ENCODE measurements at regions not wholly inside any gene's neighbourhood (a gene's known extent, or its start where the extent isn't known, plus 50 kb on each side); places are given as distances from the start of the nearest gene placed in this dataset.

DNA sequence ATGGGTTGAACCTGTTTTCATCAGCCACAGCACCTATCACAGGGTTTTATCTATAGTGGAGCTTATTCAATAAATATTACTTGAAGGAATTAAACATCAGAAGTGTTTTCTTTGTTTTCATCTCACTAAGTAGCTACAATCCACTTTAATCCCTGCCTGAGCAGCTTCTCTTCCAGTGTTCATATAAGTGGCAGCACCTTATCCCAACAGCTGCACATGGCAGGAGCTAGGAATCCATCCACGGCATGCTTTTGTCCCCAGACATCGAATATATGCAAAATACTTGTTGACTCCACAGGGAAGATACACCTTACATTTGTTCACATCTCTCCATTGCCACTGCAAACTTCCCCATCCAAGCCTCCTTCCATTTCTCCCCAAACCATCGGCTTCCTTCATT lies 549.8 kb upstream of the FAM241A start:
- TF ChIP-seq, protein P1, sequence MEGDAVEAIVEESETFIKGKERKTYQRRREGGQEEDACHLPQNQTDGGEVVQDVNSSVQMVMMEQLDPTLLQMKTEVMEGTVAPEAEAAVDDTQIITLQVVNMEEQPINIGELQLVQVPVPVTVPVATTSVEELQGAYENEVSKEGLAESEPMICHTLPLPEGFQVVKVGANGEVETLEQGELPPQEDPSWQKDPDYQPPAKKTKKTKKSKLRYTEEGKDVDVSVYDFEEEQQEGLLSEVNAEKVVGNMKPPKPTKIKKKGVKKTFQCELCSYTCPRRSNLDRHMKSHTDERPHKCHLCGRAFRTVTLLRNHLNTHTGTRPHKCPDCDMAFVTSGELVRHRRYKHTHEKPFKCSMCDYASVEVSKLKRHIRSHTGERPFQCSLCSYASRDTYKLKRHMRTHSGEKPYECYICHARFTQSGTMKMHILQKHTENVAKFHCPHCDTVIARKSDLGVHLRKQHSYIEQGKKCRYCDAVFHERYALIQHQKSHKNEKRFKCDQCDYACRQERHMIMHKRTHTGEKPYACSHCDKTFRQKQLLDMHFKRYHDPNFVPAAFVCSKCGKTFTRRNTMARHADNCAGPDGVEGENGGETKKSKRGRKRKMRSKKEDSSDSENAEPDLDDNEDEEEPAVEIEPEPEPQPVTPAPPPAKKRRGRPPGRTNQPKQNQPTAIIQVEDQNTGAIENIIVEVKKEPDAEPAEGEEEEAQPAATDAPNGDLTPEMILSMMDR (IDR thresholded peaks at IDR 0.05; ENCODE audit: low read depth, low read length): no peak
- no peak overlapping the region for H3K4me3 ChIP-seq (ENCODE audit: low read depth, low read length)

DNA sequence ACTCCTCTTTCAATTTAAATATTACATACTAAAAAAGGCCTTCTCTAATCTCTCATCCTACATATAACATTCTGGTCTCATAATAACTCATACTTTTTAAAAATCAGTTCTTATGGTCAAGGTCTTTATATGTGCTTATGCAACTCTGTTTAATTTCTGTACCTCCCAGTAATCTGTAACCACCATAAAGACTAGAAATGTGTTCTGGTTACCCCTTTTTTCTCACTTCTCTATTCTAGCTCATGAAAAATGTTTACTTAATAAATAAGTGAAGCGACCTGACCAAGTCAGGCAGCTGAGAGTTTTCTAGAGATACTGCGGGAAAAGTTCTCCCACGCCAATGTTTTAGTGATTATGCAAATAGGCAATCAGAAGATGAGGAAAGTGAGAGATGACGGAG lies 548.8 kb upstream of the FAM241A start:
- no peak overlapping the region for H3K4me3 ChIP-seq (ENCODE audit: low read depth, low read length)
- TF ChIP-seq, protein P1 (IDR thresholded peaks at IDR 0.05; ENCODE audit: low read depth, low read length): no peak

DNA sequence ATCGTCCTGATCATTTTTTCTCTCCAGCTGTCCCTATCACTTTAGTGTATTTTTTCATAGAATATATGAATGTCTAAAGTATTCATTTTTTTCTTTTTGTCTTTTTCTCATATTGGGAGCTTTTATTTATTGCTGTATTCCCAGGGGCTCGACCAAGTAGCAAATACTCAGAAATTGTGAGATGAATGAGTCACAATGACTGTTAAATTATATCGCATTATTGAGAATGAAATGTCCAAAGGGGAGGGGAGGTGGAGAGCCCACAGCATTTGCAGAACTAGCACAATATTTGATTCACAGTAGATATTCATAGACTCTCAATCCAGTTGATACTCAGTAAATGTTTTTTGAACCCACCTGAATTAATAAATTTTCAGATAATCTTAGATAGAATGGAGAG lies 543.6 kb upstream of the FAM241A start:
- H3K4me3 ChIP-seq (ENCODE audit: low read depth, low read length): no peak overlapping the region
- TF ChIP-seq, protein P1 (IDR thresholded peaks at IDR 0.05; ENCODE audit: low read depth, low read length): no peak

DNA sequence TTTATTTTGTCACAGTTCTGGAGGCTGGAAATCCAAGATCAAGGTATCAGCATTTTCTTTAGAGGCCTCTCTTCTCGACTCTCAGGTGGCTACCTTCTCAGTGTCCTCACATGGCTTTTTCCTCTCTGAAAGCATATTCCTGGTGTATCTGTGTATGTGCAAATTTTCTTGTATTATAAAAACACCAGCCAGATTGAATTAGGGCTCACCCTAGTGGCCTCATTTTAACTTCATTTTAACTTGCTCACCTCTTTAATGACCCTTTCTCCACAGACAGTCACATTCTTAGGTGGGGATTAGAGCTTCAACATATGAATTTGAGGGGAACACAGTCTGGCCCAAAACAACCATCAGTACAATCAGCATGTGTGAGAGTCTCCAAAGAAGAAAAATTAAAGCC lies 542.4 kb upstream of the FAM241A start:
- TF ChIP-seq, protein P1 (IDR thresholded peaks at IDR 0.05; ENCODE audit: low read depth, low read length): no peak
- H3K4me3 ChIP-seq (ENCODE audit: low read depth, low read length): no peak overlapping the region

DNA sequence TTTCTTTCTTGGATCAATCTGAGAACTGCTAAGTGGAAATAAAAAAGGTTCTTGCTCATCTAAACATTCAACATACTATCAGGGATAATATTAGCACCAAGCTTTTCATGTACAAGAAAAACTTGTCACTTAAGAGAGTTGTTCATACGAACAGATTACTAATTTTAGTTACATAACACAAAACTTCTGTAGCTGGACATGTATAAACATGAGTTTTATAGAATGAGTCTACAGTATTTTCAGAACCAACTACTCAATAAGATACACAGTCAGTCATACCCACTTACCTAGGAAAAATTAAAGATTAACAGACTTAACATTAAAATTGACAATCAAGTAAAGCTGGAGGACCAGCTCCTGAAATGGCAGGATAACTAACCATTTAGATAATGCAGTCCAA lies 540.1 kb upstream of the FAM241A start:
- no peak overlapping the region for H3K4me3 ChIP-seq (ENCODE audit: low read depth, low read length)
- TF ChIP-seq, protein P1 (IDR thresholded peaks at IDR 0.05; ENCODE audit: low read depth, low read length): no peak

DNA sequence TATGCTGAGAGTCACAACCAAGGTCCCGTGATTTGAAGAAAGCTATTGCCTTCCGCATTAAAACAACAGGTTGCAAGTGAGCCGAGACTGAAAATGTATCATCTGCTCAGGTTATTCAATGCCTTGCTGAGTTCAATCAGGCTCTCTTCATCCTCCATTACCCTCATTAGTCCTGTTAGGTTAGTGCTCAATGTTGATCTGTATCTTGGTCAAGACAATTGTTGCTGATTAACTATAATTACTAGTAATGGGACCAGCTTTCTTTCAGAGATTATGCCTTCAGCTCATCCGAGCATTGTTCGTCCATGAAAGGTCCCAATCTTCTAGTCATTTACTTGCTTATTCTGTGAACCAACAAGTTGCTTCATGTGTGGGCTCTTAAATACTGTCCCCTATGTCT lies 534.6 kb upstream of the FAM241A start:
- TF ChIP-seq, protein P1 (IDR thresholded peaks at IDR 0.05; ENCODE audit: low read depth, low read length): no peak

DNA sequence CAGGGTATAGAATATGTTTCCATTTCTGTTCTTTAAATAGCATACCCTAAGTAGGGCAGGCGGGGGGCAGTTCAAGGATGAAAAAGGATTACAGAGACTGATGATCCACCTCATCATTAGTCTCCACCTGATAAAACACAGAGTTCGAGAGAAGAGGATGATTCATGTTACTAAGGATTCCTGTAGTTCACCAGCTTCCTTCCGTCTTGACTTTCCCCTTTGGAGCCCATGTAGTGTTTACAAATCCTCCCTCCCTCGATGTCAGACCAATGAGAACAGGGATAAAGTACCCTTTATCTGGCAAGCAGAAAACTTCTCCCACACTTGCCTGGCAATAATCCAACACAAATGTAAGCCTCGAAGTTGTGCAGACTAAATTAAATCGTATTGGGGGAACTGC lies 526.3 kb upstream of the FAM241A start:
- no peak overlapping the region for H3K4me3 ChIP-seq (ENCODE audit: low read depth, low read length)
- TF ChIP-seq, protein P1 (IDR thresholded peaks at IDR 0.05; ENCODE audit: low read depth, low read length): no peak

More for the DNA sequence above, 534.6 kb upstream of the FAM241A start:
- H3K4me3 ChIP-seq (ENCODE audit: low read depth, low read length): no peak overlapping the region
